CD14-positive monocyte (primary cell): ENCODE measurements at regions not wholly inside any gene's neighbourhood (a gene's known extent, or its start where the extent isn't known, plus 50 kb on each side); places are given as distances from the start of the nearest gene placed in this dataset.

Source experiments
- DNase-seq, 3 donors: peaks; one replicate each; pipeline ENCODE4 v3.0.0-alpha.2; 2011 to 2022
- H2AFZ ChIP-seq: 2 replicates; pipeline ENCODE4 v1.6.0; 2012; ENCODE audit warnings: mild to moderate bottlenecking, low read depth, low read length, inconsistent platforms; ENCODE audit not compliant: insufficient read depth, poor library complexity, severe bottlenecking
- H3K27ac ChIP-seq, 2 donors: 1 replicate in 1 of 2; 2 replicates in 1 of 2; pipeline ENCODE4 v1.5.1; 2012 to 2013; ENCODE audit warnings: low read length in 2 of 2, control low read depth in 1 of 2, inconsistent platforms in 1 of 2, low read depth in 1 of 2, mild to moderate bottlenecking in 1 of 2
- H3K27me3 ChIP-seq, 2 donors: one replicate each; pipeline versions ENCODE4 v1.6.0 to v1.6.1; 2011 to 2013; ENCODE audit warnings: low read length in 2 of 2; ENCODE audit not compliant: control insufficient read depth in 2 of 2, insufficient read depth in 2 of 2
- H3K36me3 ChIP-seq, 2 donors: replicated peaks in 1 of 2; 1 replicate in 1 of 2; 2 replicates in 1 of 2; pipeline versions ENCODE4 v1.5.1 to v1.6.1; 2012 to 2013; ENCODE audit warnings: low read length in 2 of 2, control low read depth in 1 of 2, inconsistent platforms in 1 of 2, mild to moderate bottlenecking in 1 of 2; ENCODE audit not compliant: insufficient read depth in 2 of 2, control insufficient read depth in 1 of 2
- H3K4me1 ChIP-seq, 2 donors: 1 replicate in 1 of 2; 2 replicates in 1 of 2; pipeline versions ENCODE4 v1.5.1 to v1.6.1; 2012 to 2013; ENCODE audit warnings: low read length in 2 of 2, control low read depth in 1 of 2, inconsistent platforms in 1 of 2, mild to moderate bottlenecking in 1 of 2, moderate library complexity in 1 of 2; ENCODE audit not compliant: insufficient read depth in 2 of 2, control insufficient read depth in 1 of 2
- H3K4me2 ChIP-seq: replicated peaks from 2 replicates; pipeline ENCODE3; 2012; ENCODE audit warnings: low read length, moderate library complexity, mild to moderate bottlenecking; ENCODE audit not compliant: poor library complexity, severe bottlenecking; ENCODE audit errors: extremely low read depth
- H3K4me3 ChIP-seq, 3 experiments: fragments of 200-600 bp in 1 of 3; sonication (generic) in 1 of 3; replicated peaks in 1 of 3; 1 replicate in 2 of 3; 2 replicates in 1 of 3; pipeline ENCODE4 v1.5.1; 2011 to 2013; ENCODE audit warnings: low read length in 3 of 3, mild to moderate bottlenecking in 3 of 3, control low read depth in 2 of 3, low read depth in 2 of 3, inconsistent platforms in 1 of 3, moderate library complexity in 1 of 3
- H3K79me2 ChIP-seq: 2 replicates; pipeline ENCODE4 v1.6.0; 2012; ENCODE audit warnings: mild to moderate bottlenecking, control low read depth, inconsistent platforms, low read length, moderate library complexity; ENCODE audit not compliant: insufficient read depth
- H3K9ac ChIP-seq: 2 replicates; pipeline ENCODE4 v1.6.0; 2017; ENCODE audit warnings: low read length, mild to moderate bottlenecking; ENCODE audit not compliant: insufficient read depth, poor library complexity, severe bottlenecking
- H3K9me3 ChIP-seq, 2 donors: replicated peaks in 1 of 2; 1 replicate in 1 of 2; 2 replicates in 1 of 2; pipeline versions ENCODE4 v1.5.1 to v1.6.1; 2012 to 2013; ENCODE audit warnings: low read length in 2 of 2, control low read depth in 1 of 2; ENCODE audit not compliant: control insufficient read depth in 1 of 2, insufficient read depth in 1 of 2
- H4K20me1 ChIP-seq: 2 replicates; pipeline ENCODE4 v1.6.0; 2012; ENCODE audit warnings: mild to moderate bottlenecking, low read length, control low read depth, moderate library complexity; ENCODE audit not compliant: insufficient read depth
- H3K27ac Mint-ChIP-seq, 7 donors: one replicate each; pipeline ENCODE4 v1.8.0; 2020; ENCODE audit warnings: mild to moderate bottlenecking in 7 of 7, mixed read lengths in 7 of 7, moderate library complexity in 6 of 7, inconsistent platforms in 2 of 7
- H3K27me3 Mint-ChIP-seq, 3 donors: one replicate each; pipeline ENCODE4 v1.8.0; 2021 to 2022; ENCODE audit warnings: low read depth in 3 of 3, mild to moderate bottlenecking in 3 of 3, mixed read lengths in 3 of 3, moderate library complexity in 3 of 3, inconsistent platforms in 1 of 3
- H3K36me3 Mint-ChIP-seq, 2 donors: one replicate each; pipeline ENCODE4 v1.8.0; 2020; ENCODE audit warnings: mixed read lengths in 2 of 2, inconsistent platforms in 1 of 2, mild to moderate bottlenecking in 1 of 2
- H3K4me1 Mint-ChIP-seq: one replicate; pipeline ENCODE4 v1.8.0; 2020; ENCODE audit warnings: mild to moderate bottlenecking, mixed read lengths
- H3K4me3 Mint-ChIP-seq, 2 donors: one replicate each; pipeline ENCODE4 v1.8.0; 2020; ENCODE audit warnings: mild to moderate bottlenecking in 2 of 2, mixed read lengths in 2 of 2, moderate library complexity in 1 of 2
- H3K9me3 Mint-ChIP-seq, 7 donors: one replicate each; pipeline ENCODE4 v1.8.0; 2020 to 2022; ENCODE audit warnings: mixed read lengths in 7 of 7, mild to moderate bottlenecking in 6 of 7, moderate library complexity in 6 of 7, inconsistent platforms in 2 of 7
- CTCF ChIP-seq: fragments of 200-600 bp; IDR thresholded peaks from one replicate; pipeline ENCODE4 v1.8.0; 2022; ENCODE audit warnings: antibody characterized with exemption, mild to moderate bottlenecking
- WGBS: methylation state at CpG from one replicate; pipeline ENCODE4 v1.1.5; 2013; ENCODE audit warnings: missing lambda C conversion rate; ENCODE audit not compliant: insufficient coverage; 5-methylcytosine and 5-hydroxymethylcytosine counted together
- intact Hi-C, 2 donors: fragments of 100-400 bp; cut with micrococcal nuclease; formaldehyde crosslinking; loops; one replicate each; pipeline versions ENCODE4 v1.15.0 to v1.15.1; 2023

DNA sequence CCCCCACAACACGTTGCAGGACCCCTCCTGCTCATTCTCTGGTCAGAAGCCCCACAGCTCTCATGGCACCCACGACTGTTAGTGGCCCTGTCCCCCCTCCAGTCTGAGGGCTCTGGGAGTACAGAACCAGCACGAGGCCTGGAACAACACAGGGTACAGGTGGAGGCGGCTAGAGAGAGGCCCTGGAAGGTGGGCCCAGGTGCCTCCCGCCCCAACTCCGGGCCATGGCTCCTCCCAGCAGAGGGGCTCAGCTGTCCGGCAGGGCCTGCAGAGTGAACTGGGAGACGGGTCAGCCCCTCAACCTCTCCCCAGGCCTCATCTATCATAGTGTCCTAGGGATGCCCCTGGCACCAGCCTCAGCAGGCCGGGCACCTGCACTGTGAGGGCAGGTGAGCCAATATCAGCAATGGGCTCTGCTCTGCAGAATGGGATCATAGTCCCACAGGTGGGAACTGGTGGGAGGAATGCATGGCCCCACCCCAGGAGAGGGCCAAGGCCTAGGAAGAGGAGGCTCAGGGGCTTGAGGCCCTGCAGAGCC, 58.6 kb downstream of the BARX1 start:
- Mint-ChIP-seq H3K4me1 (no peaks in the 10 kb centered on the region), H3K27me3 (peaks cover 3% of the 10 kb centered on the region in 3 donors), H3K4me3 (no peak overlapping the region), H3K36me3 (no peaks in the 10 kb centered on the region), H3K27ac (no peak overlapping the region), H3K9me3 (peaks cover 8 to 25% (median 22%) of the 10 kb centered on the region in 7 donors)
- no peaks in the 10 kb centered on the region for H3K27me3 ChIP-seq
- no peak overlapping the region for H3K27ac ChIP-seq
- no peak for TF ChIP-seq CTCF
- 89% methylated on average over 7 of the region's 9 CpGs for WGBS
- no peaks in the 10 kb centered on the region for H3K79me2 ChIP-seq
- H4K20me1 ChIP-seq: no peaks in the 10 kb centered on the region
- H3K9me3 ChIP-seq: peaks cover 11 to 24% of the 10 kb centered on the region in 2 donors
- H3K36me3 ChIP-seq: no peaks in the 10 kb centered on the region
- no peak overlapping the region for H3K9ac ChIP-seq
- no peak overlapping the region for H2AFZ ChIP-seq
- intact Hi-C loops: no loop called here
- no peak for DNase-seq
- no peak overlapping the region for H3K4me3 ChIP-seq
- no peaks in the 10 kb centered on the region for H3K4me1 ChIP-seq
- H3K4me2 ChIP-seq: no peak overlapping the region

DNA sequence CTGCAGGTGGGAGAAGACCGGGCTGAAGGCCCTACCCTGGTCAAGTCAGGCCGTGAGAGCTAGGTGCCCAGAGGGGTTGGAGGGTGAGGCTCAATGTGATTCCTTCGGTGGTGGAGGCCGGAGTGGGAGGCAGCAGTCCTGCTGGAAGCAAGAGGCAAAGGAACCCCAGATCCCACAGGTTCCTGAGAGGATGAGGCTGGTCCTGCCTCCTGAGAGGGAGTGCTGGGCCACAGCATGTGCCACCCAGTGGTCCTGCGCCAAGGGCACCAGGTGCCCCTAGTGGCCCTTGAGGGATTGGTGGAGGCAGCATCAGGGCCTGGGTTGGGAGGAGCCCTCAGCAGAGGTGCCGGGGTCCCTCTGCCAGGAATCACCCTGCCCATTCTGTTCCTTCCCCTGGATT, 59.1 kb downstream of the BARX1 start:
- intact Hi-C loops: no loop called here
- Histone ChIP-seq H3K36me3 (no peaks in the 10 kb centered on the region), H4K20me1 (no peaks in the 10 kb centered on the region), H3K9ac (no peak overlapping the region), H3K4me2 (no peak overlapping the region), H3K9me3 (peaks cover 11 to 28% of the 10 kb centered on the region in 2 donors), H3K27me3 (no peaks in the 10 kb centered on the region), H3K27ac (no peak overlapping the region), H3K4me3 (no peak overlapping the region), H2AFZ (no peak overlapping the region), H3K4me1 (no peaks in the 10 kb centered on the region), H3K79me2 (no peaks in the 10 kb centered on the region)
- no peak for DNase-seq
- Mint-ChIP-seq H3K4me3 (no peak overlapping the region), H3K36me3 (no peaks in the 10 kb centered on the region), H3K27ac (no peak overlapping the region), H3K27me3 (peaks cover 2 to 4% (median 3%) of the 10 kb centered on the region in 3 donors), H3K9me3 (peaks cover 8 to 28% (median 25%) of the 10 kb centered on the region in 7 donors), H3K4me1 (no peaks in the 10 kb centered on the region)
- 90% methylated on average over 6 of the region's 6 CpGs for WGBS
- no peak for TF ChIP-seq CTCF
